Medulla oblongata (tissue), 1 donor: ENCODE measurements at regions not wholly inside any gene's neighbourhood (a gene's known extent, or its start where the extent isn't known, plus 50 kb on each side); places are given as distances from the start of the nearest gene placed in this dataset.

Experiments
- DNase-seq: peaks from one replicate; pipeline ENCODE4 v3.0.0-alpha.2; 2015; ENCODE audit errors: extremely low spot score

DNA sequence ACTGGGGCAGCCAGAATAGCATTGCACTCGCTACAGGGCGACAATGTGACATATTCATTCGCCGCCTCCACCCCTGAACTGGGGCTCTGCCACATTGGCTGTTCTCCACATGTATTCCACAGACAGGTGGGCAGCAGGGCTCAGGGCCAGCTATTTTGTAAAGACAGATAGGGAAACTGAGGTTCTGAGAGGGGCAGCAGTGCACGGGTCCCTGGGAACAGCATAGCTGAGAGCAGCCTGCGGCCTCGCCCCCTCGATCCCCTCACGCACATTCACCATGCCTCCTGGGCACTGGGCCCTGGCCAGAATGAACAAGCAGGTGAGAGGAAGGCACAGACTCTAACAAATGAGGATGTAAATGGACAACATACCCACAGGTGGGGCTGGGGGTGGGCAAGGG, 75.0 kb upstream of the SPATA12 start:
- no peak for DNase-seq

DNA sequence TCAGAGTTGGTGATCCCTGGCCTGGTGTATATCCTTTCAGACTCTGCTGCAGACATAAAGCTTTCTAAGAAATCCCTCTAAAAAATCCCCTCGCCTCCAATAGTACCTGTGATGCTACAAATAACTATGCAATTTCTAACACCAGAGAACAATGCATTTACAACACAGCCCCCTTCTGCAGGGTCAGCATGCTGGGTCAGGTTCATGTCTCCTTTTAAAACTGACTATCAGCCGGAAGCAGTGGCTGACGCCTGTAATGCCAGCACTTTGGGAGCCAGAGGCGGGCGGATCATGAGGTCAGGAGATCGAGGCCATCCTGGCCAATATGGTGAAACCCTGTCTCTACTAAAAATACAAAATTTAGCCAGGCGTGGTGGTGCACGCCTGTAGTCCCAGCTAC, 77.0 kb upstream of the SPATA12 start:
- no peak for DNase-seq

DNA sequence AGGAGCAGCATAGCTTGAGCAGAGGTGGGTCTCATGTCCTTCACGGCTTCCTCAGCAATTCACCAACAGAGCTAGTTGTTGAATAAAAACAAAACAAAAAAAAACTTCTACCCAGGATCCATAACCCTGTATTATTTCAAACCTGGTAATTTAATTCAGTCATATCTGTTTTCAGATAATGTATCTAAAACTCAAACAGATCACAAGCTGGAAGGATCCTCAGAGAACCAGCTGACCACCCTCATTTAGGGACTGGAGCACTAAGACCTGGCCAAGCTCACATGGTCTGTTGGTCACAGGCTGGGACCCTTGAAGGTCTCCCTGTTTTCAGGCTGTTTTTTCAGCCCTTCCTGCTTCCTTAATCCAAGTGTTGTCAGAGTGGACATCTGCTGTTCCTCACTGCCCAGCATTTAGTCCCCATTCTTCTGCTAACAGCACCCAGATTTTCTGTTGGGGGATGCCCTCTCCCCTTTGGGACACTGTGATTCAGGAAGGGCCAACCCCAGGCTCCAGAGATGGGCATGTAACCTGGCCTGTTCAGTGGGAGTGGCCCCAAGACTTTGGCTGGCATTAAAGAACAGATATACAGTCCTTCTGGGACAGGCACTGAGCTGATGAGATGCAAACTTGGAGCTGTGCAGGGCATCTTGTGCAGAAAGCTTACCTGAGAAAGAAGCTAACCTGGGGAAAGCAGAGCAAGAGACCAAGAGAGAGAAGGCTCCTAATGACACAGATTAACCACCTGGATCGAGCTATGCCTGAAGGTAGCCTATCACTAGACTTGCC, 78.8 kb upstream of the SPATA12 start:
- DNase-seq = no peak

DNA sequence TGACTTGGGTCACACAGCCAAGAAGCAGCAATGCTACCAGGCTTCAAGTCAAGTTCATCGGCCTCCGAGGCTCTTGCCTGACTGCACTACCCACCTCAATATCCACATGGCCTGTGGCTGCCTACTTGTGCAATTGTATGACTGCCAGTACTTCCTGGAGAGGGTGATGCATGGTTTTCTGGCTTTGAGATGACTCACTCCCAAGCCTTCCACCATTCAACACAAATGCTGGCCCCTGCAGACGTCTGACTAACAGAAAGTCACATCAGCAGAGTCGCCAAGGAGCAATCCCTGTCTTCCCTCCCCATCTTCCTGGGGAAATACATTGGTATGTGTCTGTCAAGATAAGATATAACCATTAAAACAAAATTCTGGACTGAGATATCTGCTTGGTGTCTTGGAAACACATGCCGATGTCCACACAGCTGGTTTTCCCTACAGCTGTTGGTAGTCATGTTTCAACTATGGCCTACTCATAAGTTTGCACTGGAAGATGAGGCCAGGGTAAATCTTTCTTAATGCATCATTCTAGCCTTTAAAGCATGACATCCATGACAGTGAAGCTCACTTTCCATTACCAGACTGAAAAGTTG, 79.6 kb upstream of the SPATA12 start:
- no peak for DNase-seq

DNA sequence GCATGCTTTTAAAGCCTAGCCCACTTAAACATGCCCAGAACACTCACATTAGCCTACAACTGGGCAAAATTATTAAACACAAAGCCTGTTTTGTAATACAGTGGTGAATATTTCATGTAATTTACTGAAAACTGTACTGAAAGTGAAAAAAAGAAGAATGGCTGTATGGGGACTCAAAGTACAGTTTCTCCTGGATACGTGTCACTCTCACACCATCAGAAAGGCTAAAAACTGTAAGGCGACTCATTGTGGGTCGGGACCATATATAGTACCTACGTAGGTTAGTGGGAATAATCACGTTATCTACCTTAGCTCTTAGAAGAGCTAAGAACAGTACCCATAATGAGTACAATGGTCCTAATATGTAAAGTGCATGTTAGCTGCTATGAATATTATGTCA, 80.2 kb upstream of the SPATA12 start:
- no peak for DNase-seq

DNA sequence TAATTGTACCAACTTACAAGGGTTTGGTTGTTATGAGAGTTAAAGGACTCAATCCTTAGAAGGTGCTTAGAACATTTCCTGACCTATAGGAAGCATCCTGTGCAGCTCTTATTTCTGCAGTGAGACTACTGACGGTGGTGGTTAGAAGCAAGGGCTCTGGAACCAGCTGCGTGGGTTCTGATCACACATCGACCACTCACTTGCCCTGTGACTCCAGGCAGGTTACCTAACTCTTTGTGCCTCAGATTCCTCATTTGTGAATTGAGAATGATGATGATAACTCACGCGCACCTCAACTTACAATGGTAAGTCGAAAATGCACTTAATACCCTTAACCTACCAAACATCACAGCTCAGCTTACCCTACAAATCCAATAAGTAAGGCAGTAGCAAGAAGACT, 80.7 kb upstream of the SPATA12 start:
- DNase-seq = no peak

DNA sequence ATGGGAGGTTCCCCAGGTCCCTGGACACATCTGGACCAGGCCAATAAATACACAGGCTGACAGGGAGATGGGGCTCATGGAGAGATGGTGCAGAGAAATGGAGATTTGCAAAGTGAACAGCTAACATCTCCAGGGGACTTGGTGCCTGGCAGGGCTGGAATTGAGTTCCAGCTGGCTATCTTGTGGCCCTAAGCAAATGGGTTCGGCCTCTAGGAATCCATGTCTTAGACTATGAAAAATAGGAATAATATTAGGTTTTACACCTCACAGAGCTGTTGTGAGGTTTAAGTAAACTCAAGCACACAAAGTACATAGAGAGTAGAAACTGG, 82.9 kb upstream of the SPATA12 start:
- DNase-seq = no peak

DNA sequence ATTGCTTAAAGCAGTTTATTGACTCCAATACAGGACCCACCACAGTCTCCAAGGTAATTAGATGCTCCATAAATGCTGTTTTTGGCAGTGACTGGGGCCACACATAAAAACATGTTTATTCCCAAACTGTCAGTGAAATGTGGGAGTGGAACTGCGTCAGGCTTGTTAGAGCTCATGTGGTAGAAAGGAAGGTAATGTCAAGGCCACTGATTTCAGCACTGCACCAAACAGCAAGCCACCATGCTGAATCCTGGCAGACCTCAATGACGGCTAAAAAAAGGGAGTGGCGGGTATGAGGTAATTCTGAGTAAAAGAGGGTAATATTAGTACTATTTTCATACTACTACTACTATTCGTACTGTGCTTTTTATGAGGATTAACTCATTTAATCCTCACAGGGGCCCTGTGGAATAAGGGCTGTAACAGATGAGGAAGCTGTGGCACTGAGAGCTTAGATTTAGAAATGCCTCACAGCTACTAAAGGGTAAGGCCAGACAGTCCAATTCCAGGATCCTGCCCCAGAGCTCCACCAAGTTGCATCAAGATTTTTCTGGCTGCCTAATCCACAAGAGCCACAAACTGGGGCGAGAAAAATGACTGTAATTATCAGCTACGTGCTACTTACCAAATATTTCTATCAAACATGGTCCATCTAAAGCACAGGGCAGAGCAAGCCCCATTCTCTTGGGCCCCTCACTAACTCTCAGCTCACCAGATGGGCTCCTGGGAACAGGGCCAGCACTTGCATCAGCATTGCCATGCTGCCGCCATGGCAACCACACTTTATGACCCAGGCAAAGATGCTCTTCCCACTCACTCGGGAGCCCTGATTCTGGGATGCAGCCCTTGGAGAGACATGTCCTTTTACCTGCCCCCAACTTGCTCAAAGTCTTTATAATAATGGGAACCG, 83.6 kb upstream of the SPATA12 start:
- peak; percentile 62 for DNase-seq

DNA sequence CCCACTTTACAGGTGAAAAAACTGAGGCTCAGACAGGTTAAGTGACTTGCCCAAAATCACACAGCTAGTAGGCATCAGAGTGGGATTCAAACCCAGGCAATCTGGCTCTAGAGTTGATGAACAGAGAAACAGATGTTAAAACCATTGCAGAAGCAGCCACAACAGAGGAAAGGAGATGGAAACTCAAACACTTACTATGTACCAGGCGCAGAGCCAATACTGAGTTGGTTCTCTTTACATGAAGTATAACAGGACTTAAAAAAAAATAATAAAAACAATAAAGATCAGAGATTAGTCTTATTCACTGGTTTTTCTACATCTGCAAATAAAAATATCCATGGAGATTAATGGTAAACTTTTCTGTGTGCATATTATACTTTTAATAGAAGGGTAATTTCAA, 84.9 kb upstream of the SPATA12 start:
- DNase-seq = no peak

DNA sequence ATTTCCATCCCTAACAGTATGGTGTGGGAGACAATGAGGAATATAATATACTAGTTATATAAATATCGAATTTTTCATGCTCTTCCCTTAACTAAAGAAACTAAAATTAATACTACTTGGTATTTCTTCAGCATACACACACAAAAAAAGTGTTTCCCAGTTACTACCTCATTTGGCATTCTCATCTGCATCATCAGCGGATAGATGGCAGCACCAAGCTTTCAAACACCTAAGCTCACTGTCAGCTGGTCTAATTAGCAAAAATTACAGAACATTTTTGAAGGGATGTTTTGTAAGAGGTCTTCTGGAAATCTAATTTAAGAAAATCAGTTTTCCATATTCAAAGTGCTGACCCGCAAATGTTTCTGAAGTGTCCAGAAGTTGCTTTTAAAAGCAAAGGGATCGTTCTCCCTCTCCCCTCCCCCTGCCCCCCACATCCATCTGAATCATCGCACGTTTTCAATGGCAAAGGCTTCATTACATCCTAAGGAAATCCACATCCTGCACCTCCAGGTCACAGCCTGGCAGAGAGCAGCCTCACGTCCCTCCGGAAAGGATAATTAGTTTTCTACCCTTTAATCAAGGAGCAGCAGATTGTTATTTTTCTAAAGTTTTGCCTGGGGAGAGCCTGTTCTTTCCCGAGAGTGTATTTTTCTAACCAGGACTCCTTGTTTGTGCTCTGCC, 86.1 kb upstream of the SPATA12 start:
- no peak for DNase-seq

DNA sequence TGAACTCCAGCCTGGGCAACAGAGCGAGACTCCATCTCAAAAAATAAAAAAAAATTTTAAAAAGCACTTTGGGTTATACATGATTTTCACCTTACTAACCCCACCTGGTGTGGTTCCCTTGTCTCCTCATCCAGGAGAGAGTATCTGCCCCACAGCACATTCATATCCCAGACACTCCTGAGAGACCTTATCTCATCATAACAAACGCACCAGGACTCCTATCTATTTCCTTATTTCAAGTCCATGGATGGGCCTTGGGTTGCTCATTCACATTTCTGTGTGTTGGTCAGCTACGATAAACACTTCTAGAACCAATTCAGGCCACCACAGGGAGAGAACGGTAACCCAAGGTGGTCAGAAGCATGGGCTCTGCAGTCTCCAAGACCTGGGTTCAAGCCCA, 88.6 kb upstream of the SPATA12 start:
- DNase-seq = no peak

DNA sequence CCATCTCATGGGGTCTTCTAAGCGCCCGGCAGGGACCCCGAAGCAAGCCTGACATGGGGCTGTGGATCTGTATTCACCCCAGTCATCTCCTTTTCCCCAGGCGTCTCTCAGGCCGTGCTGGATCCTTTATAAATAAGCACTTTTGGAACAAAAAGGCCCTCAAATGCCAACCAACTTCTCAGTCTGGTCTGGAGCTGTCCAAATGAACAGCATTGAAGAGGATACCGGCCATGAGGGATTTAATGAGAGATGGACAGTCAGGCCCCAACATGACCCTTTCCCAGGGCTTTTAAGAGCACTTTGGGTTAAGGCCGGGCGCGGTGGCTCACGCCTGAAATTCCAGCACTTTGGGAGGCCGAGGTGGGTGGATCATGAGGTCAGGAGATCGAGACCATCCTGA, 89.2 kb upstream of the SPATA12 start:
- DNase-seq = no peak

DNA sequence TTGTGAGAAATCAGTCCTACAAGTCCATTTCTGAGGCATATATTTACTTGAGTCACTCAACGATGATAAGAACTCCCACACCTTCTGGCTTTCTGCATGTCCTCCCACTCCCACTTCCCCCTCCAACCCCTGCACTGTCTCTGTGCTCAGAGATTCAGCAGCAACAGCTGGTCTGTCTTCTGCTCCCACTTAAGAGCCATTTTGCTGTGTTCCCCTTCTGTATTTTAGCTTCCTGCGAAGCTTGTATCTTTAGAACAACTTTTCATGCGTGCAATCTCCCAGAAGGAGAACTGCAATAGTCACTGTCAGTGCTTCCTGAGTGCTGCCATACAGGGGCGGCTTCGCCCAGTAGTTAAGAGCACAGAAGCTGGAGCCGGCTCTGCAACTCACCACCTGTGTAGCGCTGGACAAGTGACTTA, 90.0 kb upstream of the SPATA12 start:
- DNase-seq = no peak

DNA sequence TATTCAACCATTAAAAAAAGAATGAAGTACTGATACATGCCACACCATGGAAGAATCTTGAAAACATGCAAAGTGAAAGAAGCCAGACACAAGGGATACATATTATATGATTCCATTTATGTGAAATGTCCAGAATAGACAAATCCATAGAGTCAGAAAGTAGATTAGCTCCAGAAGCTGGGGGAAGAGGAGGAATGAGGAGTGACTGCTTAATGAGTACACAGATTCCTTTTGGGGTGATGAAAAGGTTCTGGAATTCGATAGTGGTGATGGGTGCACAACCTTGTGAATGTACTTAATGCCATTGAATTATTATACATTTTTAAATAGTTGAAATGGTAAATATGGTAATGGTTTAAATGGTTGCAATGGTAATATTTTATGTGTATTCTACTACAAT, 90.6 kb upstream of the SPATA12 start:
- DNase-seq = no peak

DNA sequence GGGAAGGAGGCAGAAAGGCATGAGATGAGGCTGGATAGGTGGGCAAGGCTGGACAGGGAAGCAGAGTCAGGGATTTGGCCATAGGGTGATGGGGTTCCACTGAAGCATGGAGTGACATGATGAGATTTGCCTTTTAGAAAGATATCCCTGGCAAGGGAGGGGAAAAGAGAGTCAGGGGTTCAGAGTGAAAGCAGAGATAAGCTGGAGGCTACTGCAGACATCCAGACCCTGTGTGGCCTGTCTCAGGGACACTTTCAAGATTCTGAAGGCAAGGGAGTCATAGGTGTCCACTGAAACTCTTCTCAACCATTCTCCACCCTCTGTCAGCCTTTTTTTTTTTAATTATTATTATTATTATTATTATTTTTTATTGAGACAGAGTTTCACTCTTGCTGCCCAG, 94.0 kb upstream of the SPATA12 start:
- no peak for DNase-seq

DNA sequence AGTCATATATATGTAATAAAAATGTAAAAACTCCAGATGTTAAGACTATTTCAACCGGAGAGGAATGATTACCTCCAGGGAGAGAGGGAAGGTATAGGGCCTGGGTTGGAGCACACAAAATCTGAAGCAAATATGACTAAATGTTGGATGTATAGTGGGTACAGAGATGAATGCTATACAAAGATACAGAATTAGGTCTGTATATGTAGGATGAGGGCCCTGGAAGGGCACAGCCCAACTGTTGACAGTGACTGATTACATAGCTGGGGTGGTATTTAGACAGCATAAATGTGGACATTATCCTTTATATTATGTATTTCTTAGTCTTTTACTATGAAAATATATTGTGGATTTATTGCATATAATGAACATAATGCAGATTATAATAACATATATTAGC, 94.4 kb upstream of the SPATA12 start:
- DNase-seq = no peak

DNA sequence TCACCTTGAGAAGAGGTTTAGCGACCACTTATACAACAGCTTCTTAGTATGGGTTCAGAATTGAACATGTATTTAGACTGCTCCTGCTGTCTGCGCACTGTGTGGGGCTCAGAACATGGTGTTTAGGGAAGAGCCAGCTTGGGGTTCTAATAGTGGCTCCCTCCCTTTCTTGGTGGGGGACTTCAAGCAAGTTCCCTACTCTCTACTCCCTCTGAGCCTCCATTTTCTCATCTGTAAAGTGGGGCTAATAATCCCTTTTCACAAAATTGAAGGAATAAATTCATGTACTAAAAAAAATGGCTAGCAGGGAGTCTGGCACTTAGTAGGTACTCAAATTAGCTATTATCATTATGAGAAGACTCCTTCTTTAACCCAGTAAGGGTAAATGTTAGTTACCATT, 97.5 kb upstream of the SPATA12 start:
- no peak for DNase-seq

DNA sequence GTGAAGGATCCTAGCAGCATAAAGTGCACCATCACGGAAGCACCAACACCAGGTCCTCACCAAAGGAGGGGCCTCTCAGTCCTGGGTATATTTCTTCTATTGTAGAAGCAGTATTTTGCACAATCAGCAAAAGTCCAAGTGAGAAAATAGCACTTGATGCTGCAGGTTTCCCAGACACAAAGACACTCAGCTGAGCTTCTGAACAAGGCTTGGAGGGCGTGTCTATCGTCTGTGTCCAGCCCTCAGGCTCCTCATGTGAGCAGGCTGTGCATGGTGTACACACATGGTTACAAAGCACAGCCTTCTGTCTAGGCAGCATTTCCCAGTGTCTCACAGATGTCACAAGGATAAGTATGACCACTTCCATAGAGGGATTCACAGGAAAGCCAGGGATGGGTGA, 98.3 kb upstream of the SPATA12 start:
- no peak for DNase-seq

DNA sequence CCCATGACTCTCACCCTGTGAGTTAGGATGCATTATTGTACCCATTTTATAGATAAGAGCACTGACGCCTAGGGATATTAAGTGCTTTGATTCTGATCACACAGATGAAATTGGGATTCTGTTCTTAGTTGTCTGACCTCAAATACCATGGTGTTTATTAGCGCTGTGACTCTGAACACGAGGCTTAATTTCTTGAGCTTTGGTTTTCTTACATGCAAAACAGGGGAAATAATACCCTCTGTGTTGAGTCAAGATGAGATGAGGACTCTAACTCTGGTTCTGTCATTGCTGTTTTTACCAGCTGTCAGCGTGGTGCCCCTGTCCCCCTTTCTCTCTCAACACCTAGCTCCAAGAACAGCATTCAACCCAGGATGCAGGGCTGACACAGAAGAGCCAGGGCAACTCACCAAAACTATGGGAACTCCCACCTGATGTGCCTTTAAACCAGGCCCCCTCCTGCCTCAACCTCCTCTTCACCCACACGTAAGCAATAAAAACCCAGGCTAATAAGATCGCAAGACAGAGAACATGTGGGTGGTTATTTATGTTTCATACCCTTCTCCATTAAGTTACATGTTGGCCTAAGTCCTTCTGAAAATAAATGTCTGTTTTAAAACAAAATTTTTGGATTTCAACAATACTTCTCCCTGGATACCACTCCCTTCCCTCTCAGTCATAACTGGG, 100.1 kb upstream of the SPATA12 start:
- no peak for DNase-seq

DNA sequence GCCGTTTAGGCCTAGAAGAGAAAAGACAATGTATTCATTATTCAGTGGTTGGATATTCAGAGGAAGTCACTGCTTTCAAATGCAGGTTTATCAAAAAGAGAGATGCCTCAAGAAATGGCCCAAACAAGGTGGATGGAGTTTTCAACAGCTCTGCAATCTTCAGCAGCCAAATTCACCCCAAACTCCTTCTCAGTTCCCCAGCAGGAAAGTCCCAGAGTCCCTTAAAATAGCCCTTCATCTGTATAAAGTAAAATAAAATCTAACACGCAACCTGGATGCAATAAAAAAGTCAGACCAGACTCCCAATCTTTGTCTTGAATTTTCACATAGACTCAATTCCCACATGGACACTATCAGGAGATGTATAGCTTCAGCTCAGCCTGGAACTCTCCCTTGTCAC, 101.6 kb upstream of the SPATA12 start:
- DNase-seq = no peak

DNA sequence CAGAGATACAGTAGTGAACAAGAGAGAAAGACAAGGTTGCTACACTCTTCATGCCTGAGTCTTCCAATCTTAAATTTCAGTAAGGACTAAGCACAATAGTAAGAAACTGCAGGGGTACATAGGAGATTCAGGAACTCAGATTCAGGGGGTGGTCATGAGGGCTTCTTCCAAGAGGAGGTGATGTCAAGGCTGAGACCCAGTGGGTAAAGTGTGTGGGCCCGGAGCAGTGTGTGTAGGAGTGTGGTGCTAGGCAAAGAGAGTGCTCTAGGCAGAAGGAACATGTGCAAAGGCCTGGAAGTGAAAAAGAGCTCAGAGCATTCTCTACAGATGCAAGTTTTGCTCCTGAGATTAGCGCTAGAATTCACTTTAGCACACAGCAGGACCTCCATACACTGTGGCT, 102.9 kb upstream of the SPATA12 start:
- DNase-seq = no peak

DNA sequence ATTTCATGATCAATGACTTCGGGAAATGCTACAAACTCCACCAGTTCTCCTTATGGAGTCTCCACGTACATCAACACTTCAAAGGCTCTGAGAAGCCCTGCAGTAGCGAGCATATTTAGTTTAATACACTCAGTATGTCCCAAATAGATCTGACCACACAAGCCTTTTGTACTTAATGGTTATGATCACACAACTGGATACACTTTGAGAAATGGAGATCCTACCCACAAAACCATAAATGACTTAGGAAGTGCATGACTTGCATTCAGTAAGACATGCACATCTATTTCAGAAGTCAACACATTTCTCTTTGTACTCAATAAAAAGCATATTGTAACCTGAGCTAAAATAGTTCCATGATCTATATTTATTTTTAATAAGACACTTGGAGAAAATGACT, 103.6 kb upstream of the SPATA12 start:
- no peak for DNase-seq
